Uterus (tissue), 3 donors: ENCODE measurements at regions not wholly inside any gene's neighbourhood (a gene's known extent, or its start where the extent isn't known, plus 50 kb on each side); places are given as distances from the start of the nearest gene placed in this dataset.

Experiments used
- DNase-seq, 2 donors: peaks; one replicate each; pipeline ENCODE4 v3.0.0-alpha.2; 2019 to 2020
- H3K27ac ChIP-seq, 2 donors: fragments of 200-600 bp; sonication (generic); 1 replicate in 1 of 2; 2 replicates in 1 of 2; pipeline ENCODE4 v1.5.1; 2016 to 2018
- H3K27me3 ChIP-seq, 2 donors: fragments of 200-600 bp; sonication (generic); one replicate each; pipeline ENCODE4 v1.5.1; 2018 to 2019; ENCODE audit warnings: control low read depth in 1 of 2
- H3K36me3 ChIP-seq, 2 donors: fragments of 200-600 bp; sonication (generic); one replicate each; pipeline ENCODE4 v1.5.1; 2019; ENCODE audit warnings: control low read depth in 1 of 2
- H3K4me1 ChIP-seq, 2 donors: fragments of 200-600 bp; sonication (generic); one replicate each; pipeline ENCODE4 v1.5.1; 2018 to 2019; ENCODE audit warnings: control low read depth in 1 of 2
- H3K4me3 ChIP-seq, 2 donors: fragments of 200-600 bp; sonication (generic); 1 replicate in 1 of 2; 2 replicates in 1 of 2; pipeline ENCODE4 v1.5.1; 2018 to 2019; ENCODE audit warnings: mild to moderate bottlenecking in 1 of 2
- H3K9me3 ChIP-seq, 2 donors: fragments of 200-600 bp; sonication (generic); one replicate each; pipeline ENCODE4 v1.5.1; 2019; ENCODE audit warnings: control low read depth in 1 of 2
- POLR2A ChIP-seq, 2 donors: fragments of 450-650 bp; IDR thresholded peaks; one replicate each; pipeline ENCODE4 v1.6.1; 2016; ENCODE audit warnings: antibody characterized with exemption in 2 of 2, mild to moderate bottlenecking in 1 of 2, moderate library complexity in 1 of 2
- intact Hi-C: fragments of 100-400 bp; cut with DNase I; formaldehyde crosslinking; loops from one replicate; pipeline ENCODE4 v1.15.1; 2023; ENCODE audit warnings: low total_unique reads
- TF ChIP-seq, protein P1 (sequence below), 4 experiments: fragments of 200-600 bp in 2 of 4; fragments of 450-650 bp in 2 of 4; sonication (generic) in 2 of 4; IDR thresholded peaks; one replicate each; pipeline ENCODE4 v1.5.1; 2016 to 2019; ENCODE audit warnings: antibody characterized with exemption in 4 of 4, mild to moderate bottlenecking in 2 of 4, moderate library complexity in 1 of 4
- donor health status: DM: yes; HTN: yes; CAD: no.

DNA sequence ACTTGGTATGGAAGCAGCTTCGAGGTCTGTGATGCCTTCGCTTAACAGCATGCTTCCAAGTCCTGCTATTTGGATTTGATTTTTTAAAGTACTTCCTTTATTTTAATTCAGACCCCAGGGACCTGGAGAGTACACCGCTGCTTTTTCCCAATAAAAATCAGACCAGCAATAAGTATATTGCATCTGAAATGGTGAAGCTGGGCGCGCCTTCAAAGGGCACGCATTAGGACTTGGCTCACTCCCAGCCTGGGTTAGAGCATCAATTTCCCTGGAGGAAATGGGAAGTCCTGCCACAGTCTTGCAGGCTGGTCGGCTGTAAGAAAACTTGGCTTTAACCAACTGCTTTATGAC, 325.1 kb downstream of the RRAGC start:
- TF ChIP-seq POLR2A (IDR thresholded peaks at IDR 0.05), result no peak
- TF ChIP-seq, protein P1, sequence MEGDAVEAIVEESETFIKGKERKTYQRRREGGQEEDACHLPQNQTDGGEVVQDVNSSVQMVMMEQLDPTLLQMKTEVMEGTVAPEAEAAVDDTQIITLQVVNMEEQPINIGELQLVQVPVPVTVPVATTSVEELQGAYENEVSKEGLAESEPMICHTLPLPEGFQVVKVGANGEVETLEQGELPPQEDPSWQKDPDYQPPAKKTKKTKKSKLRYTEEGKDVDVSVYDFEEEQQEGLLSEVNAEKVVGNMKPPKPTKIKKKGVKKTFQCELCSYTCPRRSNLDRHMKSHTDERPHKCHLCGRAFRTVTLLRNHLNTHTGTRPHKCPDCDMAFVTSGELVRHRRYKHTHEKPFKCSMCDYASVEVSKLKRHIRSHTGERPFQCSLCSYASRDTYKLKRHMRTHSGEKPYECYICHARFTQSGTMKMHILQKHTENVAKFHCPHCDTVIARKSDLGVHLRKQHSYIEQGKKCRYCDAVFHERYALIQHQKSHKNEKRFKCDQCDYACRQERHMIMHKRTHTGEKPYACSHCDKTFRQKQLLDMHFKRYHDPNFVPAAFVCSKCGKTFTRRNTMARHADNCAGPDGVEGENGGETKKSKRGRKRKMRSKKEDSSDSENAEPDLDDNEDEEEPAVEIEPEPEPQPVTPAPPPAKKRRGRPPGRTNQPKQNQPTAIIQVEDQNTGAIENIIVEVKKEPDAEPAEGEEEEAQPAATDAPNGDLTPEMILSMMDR (IDR thresholded peaks at IDR 0.05), result no peak
- H3K9me3 ChIP-seq, result no peaks in the 10 kb centered on the region
- peaks cover 0 to 4% of the 10 kb centered on the region in 2 donors for H3K27me3 ChIP-seq
- no peak overlapping the region for H3K4me3 ChIP-seq
- DNase-seq, result peak in 1 of 2 donors; percentile 21
- intact Hi-C loops, result no loop called here
- no peaks in the 10 kb centered on the region for H3K4me1 ChIP-seq
- H3K36me3 ChIP-seq, result no peaks in the 10 kb centered on the region
- H3K27ac ChIP-seq, result no peak overlapping the region

DNA sequence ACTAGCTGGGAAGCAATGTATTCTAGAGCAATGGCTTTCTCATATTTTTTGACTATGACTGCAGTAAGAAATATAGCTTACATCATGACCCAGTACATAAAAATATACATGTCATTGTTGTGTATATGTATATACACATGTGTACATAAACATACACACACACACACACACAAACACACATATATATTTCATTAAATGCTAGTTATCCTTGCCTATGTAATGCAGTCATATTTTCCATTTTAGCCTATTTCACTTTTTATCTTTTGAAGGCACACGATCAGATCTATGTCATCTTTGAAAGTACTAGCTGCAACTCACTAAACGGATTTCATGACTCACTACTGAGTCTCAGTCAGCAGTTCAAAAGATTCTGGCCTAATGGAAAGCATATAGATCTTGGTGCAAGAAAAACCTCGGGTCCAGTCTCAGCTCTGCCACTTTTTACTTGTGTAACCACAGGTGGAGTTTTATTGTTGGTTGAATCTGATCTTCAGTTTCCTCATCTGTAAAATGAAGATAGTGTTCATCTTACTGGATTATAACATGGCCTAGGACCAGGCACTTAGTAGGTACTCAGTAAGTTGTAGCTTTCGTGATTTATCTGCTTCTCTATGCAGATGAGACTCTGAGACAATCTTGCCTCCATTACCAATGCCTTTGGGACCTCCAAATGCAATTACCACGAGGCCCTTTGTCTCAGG, 325.6 kb downstream of the RRAGC start:
- Histone ChIP-seq H3K4me1 (no peaks in the 10 kb centered on the region), H3K36me3 (no peaks in the 10 kb centered on the region), H3K4me3 (no peak overlapping the region), H3K9me3 (no peaks in the 10 kb centered on the region), H3K27ac (no peak overlapping the region), H3K27me3 (no peaks in the 10 kb centered on the region)
- intact Hi-C loops, result no loop called here
- DNase-seq, result no peak
- TF ChIP-seq, protein P1 (IDR thresholded peaks at IDR 0.05), result no peak
- no peak for TF ChIP-seq POLR2A (IDR thresholded peaks at IDR 0.05)

DNA sequence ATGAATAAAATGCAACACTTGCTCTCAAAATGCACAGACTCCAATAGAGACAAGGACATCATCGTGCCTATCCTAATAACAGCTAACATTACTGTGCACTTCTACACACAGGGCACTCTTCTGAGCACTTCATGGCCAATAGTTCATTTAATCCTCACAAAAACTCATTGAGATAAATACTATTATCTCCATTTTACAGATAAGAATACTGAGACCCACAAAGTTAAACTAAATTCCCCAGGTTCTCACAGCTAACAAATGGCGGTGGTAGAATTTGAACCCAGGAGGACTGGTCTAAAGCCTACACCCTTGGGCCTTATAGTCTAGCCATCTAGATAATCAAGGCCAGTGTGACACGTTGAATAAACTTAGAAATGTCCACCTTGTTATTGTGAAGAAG, 328.6 kb downstream of the RRAGC start:
- no peak for TF ChIP-seq POLR2A (IDR thresholded peaks at IDR 0.05)
- TF ChIP-seq, protein P1 (IDR thresholded peaks at IDR 0.05), result no peak
- intact Hi-C loops, result no loop called here

DNA sequence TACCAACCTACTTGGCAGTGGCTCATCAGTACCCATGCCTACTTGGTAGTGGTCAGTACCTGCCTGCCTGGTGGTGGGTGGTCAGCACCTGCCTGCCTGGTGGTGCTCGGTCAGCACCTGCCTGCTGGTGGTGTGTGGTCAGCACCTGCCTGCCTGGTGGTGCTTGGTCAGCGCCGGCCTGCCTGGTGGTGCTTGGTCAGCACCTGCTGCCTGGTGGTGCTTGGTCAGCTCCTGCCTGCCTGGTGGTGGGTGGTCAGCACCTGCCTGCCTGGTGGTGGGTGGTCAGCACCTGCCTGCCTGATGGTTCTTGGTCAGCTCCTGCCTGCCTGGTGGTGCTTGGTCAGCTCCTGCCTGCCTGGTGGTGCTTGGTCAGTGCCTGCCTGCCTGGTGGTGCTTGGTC, 329.6 kb downstream of the RRAGC start:
- intact Hi-C loops, result no loop called here
- no peaks in the 10 kb centered on the region for H3K36me3 ChIP-seq
- TF ChIP-seq, protein P1 (IDR thresholded peaks at IDR 0.05), result no peak
- no peak for TF ChIP-seq POLR2A (IDR thresholded peaks at IDR 0.05)

More for the DNA sequence above, 328.6 kb downstream of the RRAGC start:
- Histone ChIP-seq H3K9me3 (no peaks in the 10 kb centered on the region), H3K27ac (no peak overlapping the region), H3K4me3 (no peak overlapping the region), H3K27me3 (no peaks in the 10 kb centered on the region), H3K36me3 (no peaks in the 10 kb centered on the region), H3K4me1 (no peaks in the 10 kb centered on the region)
- no peak for DNase-seq

DNA sequence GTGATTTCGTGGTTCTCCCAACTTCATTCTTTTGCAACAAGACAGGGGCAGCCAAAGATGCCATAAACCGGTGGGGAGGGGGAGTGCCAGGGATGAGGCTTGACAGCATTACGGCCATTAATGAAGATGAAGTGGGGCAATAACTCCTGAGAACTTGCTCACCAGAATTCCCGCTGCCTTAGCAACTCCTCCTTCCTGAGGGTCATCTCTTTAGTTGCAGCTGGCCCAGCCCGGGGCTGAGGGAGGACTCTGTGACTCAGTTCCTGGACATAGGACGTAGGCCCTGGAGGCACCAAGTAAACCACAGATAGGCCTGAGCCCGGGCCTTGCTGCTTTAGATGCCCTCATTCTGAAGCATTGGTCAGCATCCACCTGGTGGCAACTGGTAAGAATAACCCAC, 330.2 kb downstream of the RRAGC start:
- intact Hi-C loops, result no loop called here
- no peak for DNase-seq
- H3K4me1 ChIP-seq, result no peaks in the 10 kb centered on the region
- no peaks in the 10 kb centered on the region for H3K9me3 ChIP-seq
- no peak overlapping the region for H3K27ac ChIP-seq
- no peak for TF ChIP-seq POLR2A (IDR thresholded peaks at IDR 0.05)
- TF ChIP-seq, protein P1 (IDR thresholded peaks at IDR 0.05), result no peak
- H3K4me3 ChIP-seq, result no peak overlapping the region
- H3K27me3 ChIP-seq, result peaks cover 0 to 5% of the 10 kb centered on the region in 2 donors
- no peaks in the 10 kb centered on the region for H3K36me3 ChIP-seq

More for the DNA sequence above, 329.6 kb downstream of the RRAGC start:
- H3K27me3 ChIP-seq, result peaks cover 0 to 5% of the 10 kb centered on the region in 2 donors
- H3K4me1 ChIP-seq, result no peaks in the 10 kb centered on the region
- H3K9me3 ChIP-seq, result no peaks in the 10 kb centered on the region
- no peak overlapping the region for H3K4me3 ChIP-seq
- DNase-seq, result no peak
- no peak overlapping the region for H3K27ac ChIP-seq
